ENCODE measurements at regions not wholly inside any gene's neighbourhood (a gene's known extent, or its start where the extent isn't known, plus 50 kb on each side); places are given as distances from the start of the nearest gene placed in this dataset.

DNA sequence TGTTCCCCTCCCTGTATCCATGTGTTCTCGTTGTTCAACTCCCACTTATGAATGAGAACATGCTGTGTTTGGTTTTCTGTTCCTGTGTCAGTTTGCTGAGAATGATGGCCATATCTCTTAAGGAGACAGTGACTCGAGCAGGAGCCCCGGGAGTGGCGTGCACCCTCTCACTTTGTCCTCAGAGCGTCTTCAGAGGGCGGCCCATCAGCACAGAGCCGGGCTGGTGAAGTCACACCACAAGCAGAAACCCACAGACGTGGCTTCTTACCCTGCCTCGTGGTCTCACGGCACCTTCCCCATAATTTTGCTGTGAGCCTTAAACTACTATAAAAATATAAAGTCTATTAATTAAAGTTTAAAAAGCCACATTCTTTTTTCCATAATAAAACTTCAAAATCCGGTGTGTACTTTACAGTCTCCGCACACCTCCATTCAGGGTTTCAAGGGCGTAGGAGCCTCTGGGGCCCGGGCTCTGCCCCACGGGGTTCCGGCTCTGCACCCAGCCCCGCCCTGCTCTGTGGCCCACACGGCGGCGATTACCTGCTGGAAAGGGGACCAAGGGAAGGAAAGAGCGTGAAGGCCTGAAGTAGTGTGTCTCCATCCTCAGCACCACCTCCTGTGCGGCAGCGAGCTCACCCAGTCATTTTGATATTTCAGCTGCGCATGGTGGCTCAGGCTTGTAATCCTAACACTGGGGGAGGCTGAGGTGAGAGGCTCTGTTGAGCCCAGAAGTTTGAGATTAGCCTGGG, 101.3 kb upstream of the SOX1 start:
- H3K4me3 Mint-ChIP-seq: no peak overlapping the region
- H3K27me3 Mint-ChIP-seq: peaks cover 2% of the 10 kb centered on the region
- no peak for TF ChIP-seq CTCF (IDR thresholded peaks at IDR 0.05)
- ChIA-PET POLR2A (no interaction called here), CTCF (no interaction called here)
- intact Hi-C loops (cut with micrococcal nuclease): no loop called here
- no peaks in the 10 kb centered on the region for H3K4me1 Mint-ChIP-seq (ENCODE audit: low read depth)
- no peak overlapping the region for H3K27ac Mint-ChIP-seq
- ATAC-seq (no peak), DNase-seq (no peak)
- H3K9me3 Mint-ChIP-seq: no peaks in the 10 kb centered on the region
- H3K36me3 Mint-ChIP-seq (ENCODE audit: low read depth): no peaks in the 10 kb centered on the region

- DNase-seq: no peak
- ATAC-seq: no peak
- Mint-ChIP-seq H3K27ac (no peak overlapping the region), H3K9me3 (no peaks in the 10 kb centered on the region), H3K36me3 (ENCODE audit: low read depth) (no peaks in the 10 kb centered on the region), H3K27me3 (peaks cover 6% of the 10 kb centered on the region), H3K4me3 (no peak overlapping the region), H3K4me1 (ENCODE audit: low read depth) (no peaks in the 10 kb centered on the region)
- POLR2A ChIA-PET: no interaction called here
- CTCF ChIA-PET: no interaction called here
- no peak for TF ChIP-seq CTCF (IDR thresholded peaks at IDR 0.05)
- intact Hi-C loops (cut with micrococcal nuclease): no loop called here
Observed at GRCh38 chr13:111966933-111967332, 100.0 kb upstream of the SOX1 start.

- Mint-ChIP-seq H3K27me3 (peaks cover 8% of the 10 kb centered on the region), H3K4me1 (ENCODE audit: low read depth) (no peaks in the 10 kb centered on the region), H3K4me3 (no peak overlapping the region), H3K9me3 (no peaks in the 10 kb centered on the region), H3K27ac (no peak overlapping the region), H3K36me3 (ENCODE audit: low read depth) (no peaks in the 10 kb centered on the region)
- intact Hi-C loops (cut with micrococcal nuclease): no loop called here
- ChIA-PET CTCF (no interaction called here), POLR2A (interaction anchor here (0.9 kb wide), 1 partner anchor 16 kb away, joined by 3 read pairs; no protein-coding TSS in a partner anchor)
- ATAC-seq: no peak
- no peak for TF ChIP-seq CTCF (IDR thresholded peaks at IDR 0.05)
- DNase-seq: no peak
Observed at GRCh38 chr13:111967572-111968201, 99.3 kb upstream of the SOX1 start.

GRCh38 chr13:111968336-111969010, 98.5 kb upstream of the SOX1 start:
- ATAC-seq (no peak), DNase-seq (no peak)
- Mint-ChIP-seq H3K27me3 (peaks cover 8% of the 10 kb centered on the region), H3K4me3 (no peak overlapping the region), H3K36me3 (ENCODE audit: low read depth) (no peaks in the 10 kb centered on the region), H3K27ac (no peak overlapping the region), H3K9me3 (no peaks in the 10 kb centered on the region), H3K4me1 (ENCODE audit: low read depth) (no peaks in the 10 kb centered on the region)
- ChIA-PET POLR2A (interaction anchor here (0.9 kb wide), 1 partner anchor 15 kb away, joined by 3 read pairs; no protein-coding TSS in a partner anchor), CTCF (no interaction called here)
- TF ChIP-seq CTCF (IDR thresholded peaks at IDR 0.05): no peak
- intact Hi-C loops (cut with micrococcal nuclease): no loop called here
